ENCODE measurements at regions not wholly inside any gene's neighbourhood (a gene's known extent, or its start where the extent isn't known, plus 50 kb on each side); places are given as distances from the start of the nearest gene placed in this dataset.

GRCh38 chr7:157467496-157468212 lies 130.8 kb downstream of the DNAJB6 start:
- Mint-ChIP-seq H3K9me3 (ENCODE audit: low read depth) (peaks cover 2% of the 10 kb centered on the region), H3K36me3 (ENCODE audit: low read depth) (peaks cover 5% of the 10 kb centered on the region), H3K4me3 (no peak overlapping the region), H3K27me3 (no peaks in the 10 kb centered on the region), H3K4me1 (peaks cover 27% of the 10 kb centered on the region), H3K27ac (no peak overlapping the region)
- intact Hi-C loops (cut with DNase I, micrococcal nuclease): no loop called here
- ChIA-PET CTCF (interaction anchor here (0.7 kb wide), 1 partner anchor 34 kb away, joined by 3 read pairs; no protein-coding TSS in a partner anchor), POLR2A (no interaction called here)
- ATAC-seq (no peak), DNase-seq (no peak)

DNA sequence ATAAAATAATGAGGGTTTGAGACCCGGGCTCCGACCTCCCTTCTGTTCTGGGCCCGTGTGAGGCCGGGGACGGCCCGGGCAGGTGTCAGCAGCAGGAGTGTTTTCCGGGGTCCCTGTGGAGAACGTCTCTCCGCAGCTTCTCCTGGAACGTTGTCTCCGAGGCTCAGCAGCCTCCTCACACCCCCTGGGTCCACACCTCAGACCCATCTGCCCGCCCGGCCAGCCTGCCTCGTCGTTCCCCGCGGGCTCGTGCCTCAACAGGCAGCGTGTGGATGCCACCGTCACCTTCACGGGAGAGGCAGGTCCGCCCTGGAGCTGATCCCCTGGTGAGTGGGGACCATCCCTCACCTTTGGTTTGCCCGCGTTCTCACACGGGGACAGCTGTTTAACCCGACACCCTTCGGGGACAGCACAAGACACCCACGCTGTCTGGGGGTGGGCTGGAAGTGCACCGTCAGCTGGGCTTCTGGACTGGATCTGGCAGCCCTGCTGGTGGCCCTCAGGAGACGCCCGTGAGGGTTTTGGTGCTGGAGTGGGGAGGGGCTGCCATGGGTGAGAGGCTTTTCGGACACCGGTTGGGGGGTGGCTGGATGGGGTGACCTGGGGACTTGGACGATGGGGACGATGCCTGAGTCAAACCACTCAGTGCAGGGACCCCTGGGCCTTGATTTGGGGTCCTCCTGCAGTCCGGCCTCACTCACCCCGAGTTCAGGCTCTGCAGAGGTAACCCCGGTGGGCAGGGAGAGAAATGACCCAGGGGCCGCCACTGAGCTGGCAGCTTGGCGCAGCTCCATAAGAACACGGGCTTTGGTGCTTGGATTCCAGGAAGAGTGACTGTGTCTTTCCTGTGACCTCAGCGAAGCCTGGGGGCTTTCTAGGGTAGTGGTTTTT lies 131.7 kb downstream of the DNAJB6 start:
- peaks cover 28% of the 10 kb centered on the region for H3K4me1 Mint-ChIP-seq
- ChIA-PET CTCF (interaction anchor here (0.7 kb wide), 1 partner anchor 34 kb away, joined by 3 read pairs; no protein-coding TSS in a partner anchor), POLR2A (no interaction called here)
- no peak for DNase-seq
- intact Hi-C loops (cut with DNase I, micrococcal nuclease): no loop called here
- no peak for ATAC-seq
- peaks cover 12% of the 10 kb centered on the region for H3K36me3 Mint-ChIP-seq (ENCODE audit: low read depth)
- H3K27me3 Mint-ChIP-seq: no peaks in the 10 kb centered on the region
- H3K27ac Mint-ChIP-seq: no peak overlapping the region
- H3K4me3 Mint-ChIP-seq: no peak overlapping the region
- peaks cover 10% of the 10 kb centered on the region for H3K9me3 Mint-ChIP-seq (ENCODE audit: low read depth)

DNA sequence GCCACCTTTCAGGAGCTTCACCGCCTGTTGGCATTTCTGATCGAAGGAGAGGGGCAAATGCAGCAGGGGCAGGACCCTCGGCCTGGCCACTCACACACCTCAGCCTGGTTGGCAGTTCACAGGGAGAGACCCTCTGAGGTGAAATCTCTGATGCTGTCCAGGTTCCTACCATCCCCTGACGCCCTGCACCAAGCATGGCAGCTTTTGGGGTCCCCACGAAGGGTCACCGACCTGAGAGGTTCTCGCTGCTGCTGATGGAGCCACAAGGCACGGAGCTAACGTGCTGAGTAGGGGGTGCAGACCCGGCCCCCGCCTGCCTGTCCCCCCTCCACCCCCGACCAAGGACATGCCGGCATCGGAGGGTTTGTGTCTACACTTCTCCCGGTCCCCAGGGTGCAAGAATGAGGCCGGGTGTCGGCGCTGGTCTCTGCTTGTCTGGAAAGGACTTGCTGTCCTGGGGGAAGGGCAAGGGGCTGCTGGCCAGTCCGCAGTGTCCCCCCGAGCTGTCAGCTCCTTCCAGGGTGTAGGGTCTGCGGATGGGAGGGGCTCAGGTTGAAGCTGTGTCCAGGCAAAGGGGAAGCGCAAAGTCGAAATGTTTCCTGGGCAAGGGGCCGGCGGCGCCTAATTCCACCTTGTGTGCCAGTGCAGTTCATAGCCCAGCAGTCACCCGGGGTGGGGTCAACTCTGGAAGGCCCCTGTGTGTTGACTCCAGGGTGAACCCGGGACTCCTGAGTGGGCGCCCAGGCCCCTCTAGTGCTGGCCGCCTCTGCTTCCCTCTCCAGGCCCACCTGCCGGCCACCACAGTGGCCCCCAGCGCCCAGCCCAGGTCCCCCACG lies 132.6 kb downstream of the DNAJB6 start:
- Mint-ChIP-seq H3K9me3 (ENCODE audit: low read depth) (peaks cover 15% of the 10 kb centered on the region), H3K36me3 (ENCODE audit: low read depth) (peaks cover 15% of the 10 kb centered on the region), H3K27ac (no peak overlapping the region), H3K4me3 (no peak overlapping the region), H3K27me3 (no peaks in the 10 kb centered on the region), H3K4me1 (peaks cover 28% of the 10 kb centered on the region)
- intact Hi-C loops (cut with DNase I, micrococcal nuclease): loop anchor here (5.0 kb wide), 2 partner anchors 37 to 143 kb away; no protein-coding TSS in a partner anchor
- ChIA-PET POLR2A (no interaction called here), CTCF (no interaction called here)
- ATAC-seq: no peak
- no peak for DNase-seq

DNA sequence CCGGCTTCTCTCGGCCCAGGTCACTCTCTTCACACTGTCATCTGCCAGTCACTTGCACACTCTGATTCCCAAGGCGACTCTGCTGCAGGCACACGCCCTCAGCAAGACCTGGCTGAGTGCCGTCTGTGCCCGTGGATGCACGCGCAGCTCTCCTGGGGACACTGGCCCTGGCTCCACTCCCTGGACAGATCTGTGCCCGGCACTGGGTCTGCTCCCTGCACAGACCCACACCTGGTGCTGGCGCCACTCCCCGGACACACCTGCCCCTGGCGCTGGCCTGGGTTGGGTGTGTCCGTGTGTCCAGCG lies 133.2 kb downstream of the DNAJB6 start:
- no peak for ATAC-seq
- Mint-ChIP-seq H3K4me3 (no peak overlapping the region), H3K27ac (no peak overlapping the region), H3K4me1 (peaks cover 28% of the 10 kb centered on the region), H3K9me3 (ENCODE audit: low read depth) (peaks cover 18% of the 10 kb centered on the region), H3K27me3 (no peaks in the 10 kb centered on the region), H3K36me3 (ENCODE audit: low read depth) (peaks cover 15% of the 10 kb centered on the region)
- POLR2A ChIA-PET: no interaction called here
- intact Hi-C loops (cut with DNase I, micrococcal nuclease): loop anchor here (5.0 kb wide), 2 partner anchors 38 to 142 kb away; no protein-coding TSS in a partner anchor
- CTCF ChIA-PET: no interaction called here
- no peak for DNase-seq

- no peaks in the 10 kb centered on the region for H3K27me3 Mint-ChIP-seq
- ChIA-PET CTCF (no interaction called here), POLR2A (no interaction called here)
- H3K4me1 Mint-ChIP-seq: peaks cover 28% of the 10 kb centered on the region
- intact Hi-C loops (cut with DNase I, micrococcal nuclease): loop anchor here (5.0 kb wide), 2 partner anchors 38 to 142 kb away; no protein-coding TSS in a partner anchor
- ATAC-seq (no peak), DNase-seq (no peak)
- no peak overlapping the region for H3K4me3 Mint-ChIP-seq
- peaks cover 15% of the 10 kb centered on the region for H3K36me3 Mint-ChIP-seq (ENCODE audit: low read depth)
- H3K9me3 Mint-ChIP-seq (ENCODE audit: low read depth): peaks cover 18% of the 10 kb centered on the region
- H3K27ac Mint-ChIP-seq: no peak overlapping the region
Measured at GRCh38 chr7:157470701-157471131, 133.9 kb downstream of the DNAJB6 start.

DNA sequence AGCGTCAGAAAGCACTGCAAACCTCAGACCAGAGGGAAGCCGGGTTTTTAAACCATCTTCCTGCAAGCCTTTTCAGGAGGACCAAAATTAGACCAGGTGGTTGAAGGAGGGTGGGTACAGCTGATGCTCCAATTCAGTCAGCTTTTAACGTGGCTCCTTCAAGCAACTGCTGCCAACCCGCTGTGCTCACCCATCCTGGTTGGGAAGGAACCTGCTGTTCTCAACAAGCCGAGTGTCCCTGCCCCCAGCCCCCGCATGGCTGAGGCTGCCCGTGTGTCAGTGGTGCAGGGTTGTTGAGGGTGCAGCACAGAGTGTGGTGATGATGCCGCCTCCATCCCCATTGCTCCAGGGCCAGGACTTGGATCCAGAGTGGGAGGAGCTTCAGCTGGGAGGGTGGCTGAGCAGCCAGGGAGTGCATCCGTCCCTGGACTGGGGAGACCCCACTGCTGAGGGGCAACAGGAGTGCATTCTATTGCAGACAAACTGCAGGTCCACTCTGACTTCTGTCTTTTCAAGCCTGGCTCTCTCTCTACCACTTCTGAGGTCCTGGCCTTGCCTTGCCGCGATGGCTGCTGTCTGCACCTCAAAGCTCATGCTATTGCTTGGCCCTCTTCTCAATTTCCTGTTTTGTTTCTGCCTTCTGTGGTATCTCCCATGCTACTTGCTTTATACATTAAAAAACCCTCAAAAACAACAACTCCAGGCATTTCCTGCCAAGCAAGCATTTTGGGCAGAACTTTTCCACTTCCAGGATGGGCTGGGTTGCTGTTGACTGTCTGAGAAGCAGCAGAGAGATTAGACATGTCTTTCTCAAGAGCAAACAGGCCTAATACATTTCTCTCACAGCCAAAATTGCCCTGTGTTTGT lies 134.7 kb downstream of the DNAJB6 start:
- Mint-ChIP-seq H3K4me3 (no peak overlapping the region), H3K27me3 (no peaks in the 10 kb centered on the region), H3K27ac (peak overlapping the region; percentile 78), H3K36me3 (ENCODE audit: low read depth) (peaks cover 15% of the 10 kb centered on the region), H3K9me3 (ENCODE audit: low read depth) (peaks cover 18% of the 10 kb centered on the region), H3K4me1 (peaks cover 28% of the 10 kb centered on the region)
- CTCF ChIA-PET: interaction anchor here (0.6 kb wide), 1 partner anchor 317 kb away, joined by 3 read pairs; no protein-coding TSS in a partner anchor
- peak; percentile 33 for DNase-seq
- POLR2A ChIA-PET: no interaction called here
- ATAC-seq: peak; percentile 38
- intact Hi-C loops (cut with DNase I, micrococcal nuclease): loop anchor here (5.0 kb wide), 2 partner anchors 39 to 141 kb away; no protein-coding TSS in a partner anchor

DNA sequence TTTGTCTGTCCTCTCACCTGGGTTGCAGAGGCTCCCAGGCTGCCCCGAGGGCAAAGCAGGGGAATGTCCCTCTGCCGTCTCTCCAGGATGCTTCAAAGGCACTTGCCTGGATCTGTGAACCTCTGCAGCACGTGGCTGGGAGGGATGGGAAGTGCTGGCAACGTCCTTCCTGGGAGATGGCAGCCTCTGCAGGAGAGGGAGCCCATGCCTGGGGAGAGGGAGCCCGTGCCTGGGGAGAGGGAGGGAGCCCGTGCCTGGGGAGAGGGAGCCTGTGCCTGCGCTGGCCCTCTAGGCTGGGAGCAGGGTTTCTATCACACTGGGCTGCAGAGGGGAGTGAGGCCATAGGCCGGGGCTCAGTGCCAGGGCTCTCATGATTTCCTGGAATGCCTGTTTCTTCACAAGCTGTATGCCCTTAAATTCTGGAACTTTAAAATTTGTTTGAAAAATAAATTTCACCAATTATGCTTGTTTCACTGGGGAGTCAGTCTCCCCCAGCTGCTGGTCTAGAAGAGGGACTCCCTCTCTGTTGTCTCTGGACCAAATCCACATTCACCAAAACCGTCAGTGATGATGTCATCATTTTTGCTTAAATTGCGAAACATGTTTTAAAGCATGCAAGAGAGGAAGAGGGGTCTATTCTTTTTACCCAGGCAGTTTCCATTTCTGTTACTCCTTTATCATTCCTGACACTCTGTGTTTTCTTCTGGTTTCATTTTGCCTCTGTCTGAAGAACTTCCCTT lies 135.7 kb downstream of the DNAJB6 start:
- ATAC-seq (no peak), DNase-seq (no peak)
- peaks cover 15% of the 10 kb centered on the region for H3K36me3 Mint-ChIP-seq (ENCODE audit: low read depth)
- CTCF ChIA-PET: interaction anchor here (0.6 to 0.7 kb wide), 2 partner anchors 313 to 316 kb away, joined by 3 read pairs; no protein-coding TSS in a partner anchor
- no peaks in the 10 kb centered on the region for H3K27me3 Mint-ChIP-seq
- H3K4me1 Mint-ChIP-seq: peaks cover 33% of the 10 kb centered on the region
- intact Hi-C loops (cut with DNase I, micrococcal nuclease): loop anchor here (5.0 kb wide), 2 partner anchors 40 to 140 kb away; no protein-coding TSS in a partner anchor
- POLR2A ChIA-PET: no interaction called here
- peaks cover 18% of the 10 kb centered on the region for H3K9me3 Mint-ChIP-seq (ENCODE audit: low read depth)
- no peak overlapping the region for H3K4me3 Mint-ChIP-seq
- no peak overlapping the region for H3K27ac Mint-ChIP-seq

DNA sequence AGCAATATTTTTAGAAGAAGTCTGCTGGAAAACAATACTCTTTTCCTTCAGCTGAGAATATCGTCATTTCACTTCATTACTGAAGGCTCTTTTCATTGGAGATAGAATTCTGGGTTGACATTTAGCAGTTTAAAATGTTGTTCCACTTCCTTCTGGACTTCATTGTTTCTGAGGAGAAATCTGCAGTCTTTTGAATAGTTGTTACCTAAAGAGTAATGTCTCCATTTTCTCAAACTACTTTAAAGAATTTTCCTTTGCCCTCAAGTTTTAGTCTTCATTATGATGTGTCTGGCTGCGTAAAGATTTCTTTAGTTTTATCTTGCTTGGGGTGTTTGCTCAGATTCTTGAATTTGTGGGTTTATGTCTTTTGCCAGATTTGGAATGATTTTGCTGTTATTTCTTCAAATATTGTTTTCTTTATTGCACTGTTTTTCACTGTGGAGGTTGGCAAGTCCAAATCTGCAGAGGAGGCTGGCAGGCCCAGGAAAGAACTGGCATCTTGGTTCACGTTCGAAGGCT lies 136.3 kb downstream of the DNAJB6 start:
- intact Hi-C loops (cut with DNase I, micrococcal nuclease): loop anchor here (5.0 kb wide), 2 partner anchors 41 to 139 kb away; no protein-coding TSS in a partner anchor

GRCh38 chr7:157474685-157475084 lies 137.9 kb downstream of the DNAJB6 start:
- H3K36me3 Mint-ChIP-seq (ENCODE audit: low read depth): peaks cover 15% of the 10 kb centered on the region
- no peak overlapping the region for H3K4me3 Mint-ChIP-seq
- no peaks in the 10 kb centered on the region for H3K27me3 Mint-ChIP-seq
- POLR2A ChIA-PET: no interaction called here
- DNase-seq (peak; percentile 62), ATAC-seq (no peak)
- peaks cover 53% of the 10 kb centered on the region for H3K4me1 Mint-ChIP-seq
- intact Hi-C loops (cut with DNase I, micrococcal nuclease): loop anchor here (5.0 kb wide), 2 partner anchors 42 to 138 kb away; no protein-coding TSS in a partner anchor
- H3K9me3 Mint-ChIP-seq (ENCODE audit: low read depth): peaks cover 18% of the 10 kb centered on the region
- H3K27ac Mint-ChIP-seq: no peak overlapping the region
- CTCF ChIA-PET: interaction anchor here (0.6 to 1.4 kb wide), 5 partner anchors 28 to 131 kb away, joined by 3 to 7 read pairs (median 3); no protein-coding TSS in a partner anchor

More for the DNA sequence above, 136.3 kb downstream of the DNAJB6 start:
- no peaks in the 10 kb centered on the region for H3K27me3 Mint-ChIP-seq
- DNase-seq (no peak), ATAC-seq (no peak)
- H3K27ac Mint-ChIP-seq: no peak overlapping the region
- CTCF ChIA-PET: no interaction called here
- H3K4me1 Mint-ChIP-seq: peaks cover 39% of the 10 kb centered on the region
- POLR2A ChIA-PET: no interaction called here
- H3K9me3 Mint-ChIP-seq (ENCODE audit: low read depth): peaks cover 18% of the 10 kb centered on the region
- no peak overlapping the region for H3K4me3 Mint-ChIP-seq
- H3K36me3 Mint-ChIP-seq (ENCODE audit: low read depth): peaks cover 15% of the 10 kb centered on the region

GRCh38 chr7:157475095-157475494 lies 138.3 kb downstream of the DNAJB6 start:
- POLR2A ChIA-PET: no interaction called here
- peaks cover 18% of the 10 kb centered on the region for H3K9me3 Mint-ChIP-seq (ENCODE audit: low read depth)
- H3K4me1 Mint-ChIP-seq: peaks cover 53% of the 10 kb centered on the region

More at GRCh38 chr7:157475095-157475494, 138.3 kb downstream of the DNAJB6 start:
- Mint-ChIP-seq H3K27me3 (no peaks in the 10 kb centered on the region), H3K36me3 (ENCODE audit: low read depth) (peaks cover 15% of the 10 kb centered on the region), H3K4me3 (no peak overlapping the region), H3K27ac (no peak overlapping the region)
- CTCF ChIA-PET: interaction anchor here (0.8 to 1.4 kb wide), 4 partner anchors 27 to 43 kb away, joined by 3 to 7 read pairs (median 3); no protein-coding TSS in a partner anchor
- ATAC-seq (no peak), DNase-seq (no peak)
- intact Hi-C loops (cut with DNase I, micrococcal nuclease): no loop called here

All from activated CD4-positive, alpha-beta T cell treated with anti-CD3 and anti-CD28 coated beads for 36 hours (primary cell).